DND-41 (cell line): ENCODE measurements at regions not wholly inside any gene's neighbourhood (a gene's known extent, or its start where the extent isn't known, plus 50 kb on each side); places are given as distances from the start of the nearest gene placed in this dataset.

Source experiments
- ATAC-seq: fragments of 200-7000 bp; cut with Tn5 transposase; 3 replicates; pipeline ENCODE4 v1.9.1; 2021; ENCODE audit warnings: low read depth; ENCODE audit not compliant: insufficient read depth
- DNase-seq: peaks from one replicate; pipeline ENCODE4 v3.0.0-alpha.2; 2020
- H2AFZ ChIP-seq: 2 replicates; pipeline ENCODE4 v1.6.0; 2012; ENCODE audit warnings: low read depth, low read length
- H3K27ac ChIP-seq: 2 replicates; pipeline ENCODE4 v1.5.1; 2012; ENCODE audit warnings: low read length, inconsistent platforms
- H3K27me3 ChIP-seq: fragments of 200-600 bp; sonication (generic); 2 replicates; pipeline ENCODE4 v1.6.0; 2012; ENCODE audit warnings: low read length, mild to moderate bottlenecking, inconsistent platforms; ENCODE audit not compliant: insufficient read depth, poor library complexity
- H3K36me3 ChIP-seq: 2 replicates; pipeline ENCODE4 v1.5.1; 2012; ENCODE audit warnings: low read length, inconsistent platforms; ENCODE audit not compliant: insufficient read depth
- H3K4me1 ChIP-seq: 2 replicates; pipeline ENCODE4 v1.5.1; 2012; ENCODE audit warnings: mild to moderate bottlenecking, low read length; ENCODE audit not compliant: insufficient read depth
- H3K4me2 ChIP-seq: 2 replicates; pipeline ENCODE4 v1.6.0; 2012; ENCODE audit warnings: mild to moderate bottlenecking, moderate library complexity, low read length, inconsistent platforms; ENCODE audit not compliant: insufficient read depth
- H3K4me3 ChIP-seq, 2 experiments: fragments of 200-600 bp in 1 of 2; shearing (Covaris generic) in 1 of 2; 2 replicates each; pipeline ENCODE4 v1.5.1; 2012 to 2016; ENCODE audit warnings: inconsistent platforms in 2 of 2, low read length in 2 of 2, mild to moderate bottlenecking in 2 of 2, low read depth in 1 of 2, moderate library complexity in 1 of 2
- H3K79me2 ChIP-seq: 2 replicates; pipeline ENCODE4 v1.6.0; 2012; ENCODE audit warnings: low read length, inconsistent platforms; ENCODE audit not compliant: insufficient read depth
- H3K9ac ChIP-seq: 2 replicates; pipeline ENCODE4 v1.6.0; 2012; ENCODE audit warnings: low read depth, mild to moderate bottlenecking, inconsistent platforms, low read length, moderate library complexity
- H3K9me3 ChIP-seq: 2 replicates; pipeline ENCODE4 v1.5.1; 2012; ENCODE audit warnings: low read length, moderate library complexity, mild to moderate bottlenecking, inconsistent platforms; ENCODE audit not compliant: insufficient read depth, severe bottlenecking
- H4K20me1 ChIP-seq: 2 replicates; pipeline ENCODE4 v1.6.0; 2012; ENCODE audit warnings: low read length; ENCODE audit not compliant: insufficient read depth
- CTCF ChIP-seq: IDR thresholded peaks from 2 replicates; pipeline ENCODE4 v1.5.1; 2012; ENCODE audit warnings: borderline replicate concordance, low read length, moderate library complexity, mild to moderate bottlenecking; ENCODE audit not compliant: poor library complexity, severe bottlenecking; ENCODE audit errors: extremely low read depth
- EZH2 ChIP-seq: IDR thresholded peaks from 3 replicates; pipeline ENCODE4 v1.6.1; 2012; ENCODE audit warnings: borderline replicate concordance, low read depth, mild to moderate bottlenecking, moderate library complexity, low read length, inconsistent platforms; ENCODE audit not compliant: severe bottlenecking

DNA sequence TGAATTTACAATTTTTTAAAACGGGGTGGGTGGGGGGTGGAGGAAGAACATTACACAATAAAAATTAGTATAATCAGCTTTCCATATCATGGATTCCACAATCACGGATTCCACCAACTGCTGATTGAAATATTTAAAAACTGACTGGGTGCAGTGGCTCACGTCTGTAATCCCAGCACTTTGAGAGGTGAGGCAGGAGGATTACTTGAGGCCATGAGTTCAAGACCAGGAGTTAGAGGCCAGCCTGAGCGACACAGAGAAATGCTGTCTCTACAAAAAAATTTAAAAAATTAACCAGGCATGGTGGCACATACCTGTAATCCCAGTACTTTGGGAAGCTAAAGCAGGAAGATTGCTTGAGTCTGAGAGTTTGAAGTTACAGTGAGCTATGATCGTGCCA, 254.7 kb downstream of the ATG4C start:
- Histone ChIP-seq H3K9ac (no peak overlapping the region), H3K27ac (no peak overlapping the region), H3K4me1 (no peaks in the 10 kb centered on the region), H3K36me3 (no peaks in the 10 kb centered on the region), H3K9me3 (no peaks in the 10 kb centered on the region), H2AFZ (no peak overlapping the region), H3K4me3 (no peak overlapping the region), H3K4me2 (no peak overlapping the region), H4K20me1 (no peaks in the 10 kb centered on the region), H3K79me2 (no peaks in the 10 kb centered on the region), H3K27me3 (peaks cover 6% of the 10 kb centered on the region)
- ATAC-seq: no peak
- no peak for DNase-seq
- TF ChIP-seq CTCF (no peak), EZH2 (no peak)

- H3K9ac ChIP-seq: no peak overlapping the region
- no peaks in the 10 kb centered on the region for H4K20me1 ChIP-seq
- H3K27ac ChIP-seq: no peak overlapping the region
- no peak for DNase-seq
- no peak overlapping the region for H3K4me3 ChIP-seq
- no peaks in the 10 kb centered on the region for H3K79me2 ChIP-seq
- H2AFZ ChIP-seq: no peak overlapping the region
- no peaks in the 10 kb centered on the region for H3K9me3 ChIP-seq
- ATAC-seq: no peak
- H3K27me3 ChIP-seq: peaks cover 6% of the 10 kb centered on the region
- no peaks in the 10 kb centered on the region for H3K4me1 ChIP-seq
- H3K4me2 ChIP-seq: no peak overlapping the region
- H3K36me3 ChIP-seq: no peaks in the 10 kb centered on the region
- TF ChIP-seq EZH2 (no peak), CTCF (no peak)
Measured at GRCh38 chr1:63041660-63042059, 257.7 kb downstream of the ATG4C start.

- Histone ChIP-seq H3K4me3 (no peak overlapping the region), H3K27ac (no peak overlapping the region), H3K36me3 (no peaks in the 10 kb centered on the region), H3K9ac (no peak overlapping the region), H3K4me1 (no peaks in the 10 kb centered on the region), H3K4me2 (no peak overlapping the region), H2AFZ (no peak overlapping the region), H4K20me1 (no peaks in the 10 kb centered on the region), H3K79me2 (no peaks in the 10 kb centered on the region), H3K27me3 (peaks cover 6% of the 10 kb centered on the region), H3K9me3 (no peaks in the 10 kb centered on the region)
- no peak for DNase-seq
- no peak for ATAC-seq
- TF ChIP-seq CTCF (no peak), EZH2 (no peak)
Measured at GRCh38 chr1:63042278-63042677, 258.3 kb downstream of the ATG4C start.

GRCh38 chr1:63046539-63046938, 262.6 kb downstream of the ATG4C start:
- H3K9me3 ChIP-seq: no peaks in the 10 kb centered on the region
- no peak for ATAC-seq
- no peaks in the 10 kb centered on the region for H3K79me2 ChIP-seq
- peaks cover 10% of the 10 kb centered on the region for H3K27me3 ChIP-seq
- no peaks in the 10 kb centered on the region for H3K4me1 ChIP-seq
- no peaks in the 10 kb centered on the region for H4K20me1 ChIP-seq
- H3K9ac ChIP-seq: no peak overlapping the region
- H3K4me2 ChIP-seq: no peak overlapping the region
- H3K27ac ChIP-seq: no peak overlapping the region
- no peak for TF ChIP-seq CTCF
- TF ChIP-seq EZH2: no peak
- no peak overlapping the region for H3K4me3 ChIP-seq
- DNase-seq: no peak
- no peak overlapping the region for H2AFZ ChIP-seq
- no peaks in the 10 kb centered on the region for H3K36me3 ChIP-seq
